A673 (cell line): ENCODE measurements at regions not wholly inside any gene's neighbourhood (a gene's known extent, or its start where the extent isn't known, plus 50 kb on each side); places are given as distances from the start of the nearest gene placed in this dataset.

Experiments used
- BruUV-seq: library from RNA; stranded (reverse); fragments of 400-500 nt; replicated peaks from 2 replicates; lab custom pipeline; 2021; lab: Mats Ljungman, UMichigan
- CTCF ChIA-PET: fragments of 300-600 bp; sonication (Branson Sonifier 250); formaldehyde crosslinking; loops from one replicate; lab custom pipeline; 2022; ENCODE audit warnings: antibody characterized with exemption; lab: Charles Lee
- POLR2A ChIA-PET: fragments of 300-600 bp; sonication (Branson Sonifier 250); formaldehyde crosslinking; loops from one replicate; lab custom pipeline; 2022; ENCODE audit warnings: antibody characterized with exemption; ENCODE audit not compliant: low non-redundant PET; lab: Charles Lee
- DNase-seq: peaks from one replicate; pipeline ENCODE4 v3.0.0-alpha.2; 2015; ENCODE audit warnings: low spot score
- H3K27ac ChIP-seq: fragments of 200-600 bp; sonication (generic); 2 replicates; pipeline ENCODE4 v1.5.1; 2016; ENCODE audit warnings: mixed run types, low read depth, mild to moderate bottlenecking, mixed read lengths, antibody characterized with exemption, low read length; ENCODE audit not compliant: poor library complexity, severe bottlenecking
- H3K27me3 ChIP-seq: fragments of 200-600 bp; sonication (generic); replicated peaks from 2 replicates; pipeline ENCODE4 v1.6.1; 2017; ENCODE audit warnings: mixed run types, low read depth, mild to moderate bottlenecking, mixed read lengths, antibody characterized with exemption, low read length; ENCODE audit not compliant: insufficient read depth, poor library complexity
- H3K36me3 ChIP-seq: fragments of 200-600 bp; sonication (generic); 2 replicates; pipeline ENCODE4 v1.6.1; 2016; ENCODE audit warnings: mixed run types, mild to moderate bottlenecking, mixed read lengths, antibody characterized with exemption, low read length; ENCODE audit not compliant: insufficient read depth, poor library complexity, severe bottlenecking
- H3K4me1 ChIP-seq: fragments of 200-600 bp; sonication (generic); 2 replicates; pipeline ENCODE4 v1.6.1; 2017; ENCODE audit warnings: mixed run types, mild to moderate bottlenecking, mixed read lengths, antibody characterized with exemption, low read length; ENCODE audit not compliant: insufficient read depth, poor library complexity, severe bottlenecking
- H3K4me3 ChIP-seq: fragments of 200-600 bp; sonication (generic); 2 replicates; pipeline ENCODE4 v1.5.1; 2016; ENCODE audit warnings: low read depth, mixed run types, mild to moderate bottlenecking, mixed read lengths, low read length; ENCODE audit not compliant: poor library complexity, severe bottlenecking
- H3K9me3 ChIP-seq: fragments of 200-600 bp; sonication (generic); 2 replicates; pipeline ENCODE4 v1.6.1; 2016; ENCODE audit warnings: mixed run types, low read depth, mild to moderate bottlenecking, mixed read lengths, antibody characterized with exemption, low read length; ENCODE audit not compliant: poor library complexity, severe bottlenecking
- EZH2 ChIP-seq: fragments of 200-600 bp; sonication (generic); IDR thresholded peaks from 2 replicates; pipeline ENCODE4 v1.6.1; 2017; ENCODE audit warnings: borderline replicate concordance, low read depth, mild to moderate bottlenecking, mixed read lengths, antibody characterized with exemption, low read length; ENCODE audit not compliant: poor library complexity, severe bottlenecking
- intact Hi-C: fragments of 100-400 bp; cut with micrococcal nuclease; formaldehyde crosslinking; loops from one replicate; pipeline ENCODE4 v1.10.0; 2022; ENCODE audit not compliant: unreplicated experiment
- TF ChIP-seq, protein P1 (sequence below): fragments of 300-800, 200-600 bp; sonication (generic); conservative IDR thresholded peaks from 2 replicates; pipeline ENCODE4 v1.5.1; 2017; ENCODE audit warnings: low read depth, mild to moderate bottlenecking, antibody characterized with exemption, low read length, moderate library complexity, mixed read lengths

DNA sequence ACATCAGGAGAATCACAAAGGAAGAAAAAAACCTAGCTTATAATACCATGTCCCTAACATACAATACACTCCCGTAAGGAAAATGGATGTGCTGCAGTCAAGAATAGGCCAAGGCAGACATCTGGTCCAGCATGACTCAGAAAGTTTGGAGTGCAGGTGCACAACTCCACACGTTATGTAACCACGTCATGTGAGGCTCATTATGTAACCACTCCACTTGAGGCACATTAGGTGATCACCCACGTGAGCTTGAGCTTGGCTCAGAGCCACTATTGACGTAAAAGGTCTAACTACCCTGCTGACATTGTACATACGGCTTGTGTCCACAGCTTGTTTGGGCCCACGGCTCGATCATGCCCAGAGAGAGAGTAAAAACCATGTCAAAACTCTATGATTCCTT is 99.8 kb upstream of the C1orf21 start:
- ChIA-PET CTCF (no interaction called here), POLR2A (no interaction called here)
- no peaks in the 10 kb centered on the region for H3K36me3 ChIP-seq
- no peak overlapping the region for H3K27ac ChIP-seq
- BruUV-seq = no TSS peak
- peaks cover 14% of the 10 kb centered on the region for H3K9me3 ChIP-seq
- no peak for DNase-seq
- no peak overlapping the region for H3K4me3 ChIP-seq
- no peaks in the 10 kb centered on the region for H3K27me3 ChIP-seq
- H3K4me1 ChIP-seq = no peaks in the 10 kb centered on the region
- intact Hi-C loops = no loop called here
- no peak for TF ChIP-seq EZH2
- TF ChIP-seq, protein P1, sequence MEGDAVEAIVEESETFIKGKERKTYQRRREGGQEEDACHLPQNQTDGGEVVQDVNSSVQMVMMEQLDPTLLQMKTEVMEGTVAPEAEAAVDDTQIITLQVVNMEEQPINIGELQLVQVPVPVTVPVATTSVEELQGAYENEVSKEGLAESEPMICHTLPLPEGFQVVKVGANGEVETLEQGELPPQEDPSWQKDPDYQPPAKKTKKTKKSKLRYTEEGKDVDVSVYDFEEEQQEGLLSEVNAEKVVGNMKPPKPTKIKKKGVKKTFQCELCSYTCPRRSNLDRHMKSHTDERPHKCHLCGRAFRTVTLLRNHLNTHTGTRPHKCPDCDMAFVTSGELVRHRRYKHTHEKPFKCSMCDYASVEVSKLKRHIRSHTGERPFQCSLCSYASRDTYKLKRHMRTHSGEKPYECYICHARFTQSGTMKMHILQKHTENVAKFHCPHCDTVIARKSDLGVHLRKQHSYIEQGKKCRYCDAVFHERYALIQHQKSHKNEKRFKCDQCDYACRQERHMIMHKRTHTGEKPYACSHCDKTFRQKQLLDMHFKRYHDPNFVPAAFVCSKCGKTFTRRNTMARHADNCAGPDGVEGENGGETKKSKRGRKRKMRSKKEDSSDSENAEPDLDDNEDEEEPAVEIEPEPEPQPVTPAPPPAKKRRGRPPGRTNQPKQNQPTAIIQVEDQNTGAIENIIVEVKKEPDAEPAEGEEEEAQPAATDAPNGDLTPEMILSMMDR = no peak

DNA sequence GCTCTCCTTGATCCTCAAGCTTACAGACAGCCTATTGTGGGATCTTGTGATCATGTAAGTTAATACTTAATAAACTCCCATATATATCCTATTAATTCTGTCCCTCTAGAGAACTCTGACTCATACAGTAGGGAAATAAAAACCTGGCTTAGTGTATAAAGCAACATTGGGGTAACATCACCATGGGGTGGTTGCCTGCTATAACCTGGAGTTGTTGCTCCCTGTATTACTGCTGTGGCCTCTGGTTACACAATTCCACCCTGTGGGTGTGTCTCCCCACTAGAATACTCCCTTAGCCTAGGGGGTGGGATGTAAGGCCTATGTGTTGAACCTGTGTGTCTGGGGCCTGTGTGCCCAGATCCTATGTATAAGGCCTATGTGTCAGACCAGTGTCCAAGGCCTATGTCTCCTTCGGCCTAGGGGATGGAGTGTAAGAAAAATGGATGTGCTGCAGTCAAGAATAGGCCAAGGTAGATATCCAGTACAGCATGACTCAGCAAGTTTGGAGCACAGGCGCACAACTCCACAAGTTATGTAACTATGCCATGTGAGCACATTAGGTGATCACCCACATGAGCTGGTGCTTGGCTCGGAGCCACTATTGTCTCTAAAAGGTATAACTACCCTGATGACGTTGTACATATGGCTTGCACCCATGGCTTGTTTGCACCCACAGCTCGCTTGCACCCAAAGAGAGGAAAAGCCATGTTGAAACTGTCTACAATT is 96.8 kb upstream of the C1orf21 start:
- Histone ChIP-seq H3K9me3 (peaks cover 14% of the 10 kb centered on the region), H3K4me1 (no peaks in the 10 kb centered on the region), H3K4me3 (no peak overlapping the region), H3K36me3 (no peaks in the 10 kb centered on the region), H3K27ac (no peak overlapping the region), H3K27me3 (no peaks in the 10 kb centered on the region)
- CTCF ChIA-PET = no interaction called here
- peak; percentile 17 for DNase-seq
- POLR2A ChIA-PET = no interaction called here
- TF ChIP-seq, protein P1 = no peak
- TF ChIP-seq EZH2 = no peak
- BruUV-seq = no TSS peak
- intact Hi-C loops = no loop called here

DNA sequence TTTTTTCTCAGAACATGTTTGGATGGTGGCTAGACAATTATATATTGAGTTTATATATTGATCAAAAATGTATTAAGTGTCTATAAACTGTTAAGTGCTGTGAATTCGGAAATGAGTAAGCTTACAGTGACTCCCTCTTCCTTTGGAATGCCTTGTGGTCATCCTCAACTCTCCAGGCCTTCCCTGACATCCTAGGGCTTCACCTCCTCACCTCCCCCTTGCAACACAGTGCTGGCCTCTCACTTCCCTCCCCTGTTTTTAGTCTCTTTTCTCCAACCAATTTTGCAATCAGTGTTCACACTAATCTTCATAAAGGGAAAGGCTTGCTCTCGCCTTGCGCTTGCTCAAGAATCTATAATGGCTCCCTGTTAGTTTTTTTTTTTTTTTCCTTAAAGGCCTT is 95.1 kb upstream of the C1orf21 start:
- H3K27me3 ChIP-seq = no peaks in the 10 kb centered on the region
- no peaks in the 10 kb centered on the region for H3K36me3 ChIP-seq
- peaks cover 13% of the 10 kb centered on the region for H3K4me1 ChIP-seq
- H3K4me3 ChIP-seq = no peak overlapping the region
- intact Hi-C loops = no loop called here
- no peak for DNase-seq
- H3K9me3 ChIP-seq = peaks cover 14% of the 10 kb centered on the region
- no peak for TF ChIP-seq EZH2
- TF ChIP-seq, protein P1 = no peak
- CTCF ChIA-PET = no interaction called here
- POLR2A ChIA-PET = no interaction called here
- H3K27ac ChIP-seq = no peak overlapping the region
- BruUV-seq = no TSS peak
